Stomach (tissue), 8 donors: ENCODE measurements at regions not wholly inside any gene's neighbourhood (a gene's known extent, or its start where the extent isn't known, plus 50 kb on each side); places are given as distances from the start of the nearest gene placed in this dataset.

Experiments
- DNase-seq, 2 donors: peaks; one replicate each; pipeline versions ENCODE4 v3.0.0 to v3.0.0-alpha.2; 2013 to 2019
- H3K27ac ChIP-seq, 5 donors: fragments of 200-600 bp in 4 of 5; sonication (generic) in 4 of 5; one replicate each; pipeline ENCODE4 v1.5.1; 2013 to 2019; ENCODE audit warnings: mild to moderate bottlenecking in 1 of 5, moderate library complexity in 1 of 5
- H3K27me3 ChIP-seq, 3 donors: fragments of 200-600 bp; sonication (generic); one replicate each; pipeline ENCODE4 v1.5.1; 2017 to 2019; ENCODE audit warnings: mixed run types in 1 of 3
- H3K36me3 ChIP-seq, 4 donors: fragments of 200-600 bp; sonication (generic); 1 replicate in 3 of 4; 2 replicates in 1 of 4; pipeline ENCODE4 v1.5.1; 2016 to 2019
- H3K4me1 ChIP-seq, 4 donors: fragments of 200-600 bp; sonication (generic); one replicate each; pipeline ENCODE4 v1.5.1; 2016 to 2019
- H3K4me3 ChIP-seq, 4 donors: fragments of 200-600 bp; sonication (generic) in 3 of 4; one replicate each; pipeline ENCODE4 v1.5.1; 2016 to 2019; ENCODE audit warnings: mild to moderate bottlenecking in 1 of 4
- H3K9me3 ChIP-seq, 4 donors: fragments of 200-600 bp; sonication (generic); one replicate each; pipeline ENCODE4 v1.5.1; 2016 to 2019
- CTCF ChIP-seq, 7 experiments: fragments of 450-650 bp in 4 of 7; fragments of 200-600 bp in 3 of 7; sonication (generic) in 3 of 7; IDR thresholded peaks; one replicate each; pipeline ENCODE4 v1.5.1; 2016 to 2019; ENCODE audit warnings: antibody characterized with exemption in 7 of 7, control low read depth in 2 of 7, mild to moderate bottlenecking in 1 of 7
- EP300 ChIP-seq: sonication (generic); formaldehyde crosslinking; IDR thresholded peaks from one replicate; pipeline ENCODE4 v1.6.1; 2017; ENCODE audit warnings: antibody characterized with exemption
- POLR2A ChIP-seq, 4 donors: fragments of 450-650 bp; IDR thresholded peaks; one replicate each; pipeline ENCODE4 v1.6.1; 2016; ENCODE audit warnings: antibody characterized with exemption in 4 of 4, control low read depth in 2 of 4, mild to moderate bottlenecking in 1 of 4, moderate library complexity in 1 of 4
- POLR2AphosphoS5 ChIP-seq, 3 donors: sonication (generic); formaldehyde crosslinking; IDR thresholded peaks; one replicate each; pipeline ENCODE4 v1.6.1; 2016; ENCODE audit warnings: antibody characterized with exemption in 3 of 3
- WGBS, 5 donors: extraction: QIAGEN DNeasy Blood & Tissue Kit in 3 of 5; methylation state at CpG; one replicate each; pipeline versions ENCODE4 v1.1.5 to v1.1.7; 2013 to 2018; 5-methylcytosine and 5-hydroxymethylcytosine counted together
- intact Hi-C: fragments of 100-400 bp; cut with DNase I; formaldehyde crosslinking; loops from one replicate; pipeline ENCODE4 v1.15.1; 2023; ENCODE audit warnings: low total_unique reads
- donor health status: healthy with polysubstance abuse.
- donor health status: Bipolar disorder and iron deficiency.
- donor health status: healthy.

- Histone ChIP-seq H3K27ac (peak overlapping the region in 2 of 5 donors; percentile 16 to 46), H3K9me3 (no peaks in the 10 kb centered on the region), H3K27me3 (no peaks in the 10 kb centered on the region), H3K4me1 (no peaks in the 10 kb centered on the region), H3K4me3 (no peak overlapping the region), H3K36me3 (no peaks in the 10 kb centered on the region)
- intact Hi-C loops = no loop called here
- TF ChIP-seq EP300 (no peak), POLR2AphosphoS5 (IDR thresholded peaks at IDR 0.05) (no peak), POLR2A (IDR thresholded peaks at IDR 0.05) (no peak), CTCF (IDR thresholded peaks at IDR 0.05) (no peak)
- WGBS, 5 donors = 76 to 90% (median 84%) methylated on average over 1 of the region's 1 CpG
- no peak for DNase-seq
Measured at GRCh38 chr1:199858856-199859255, 168.7 kb upstream of the NR5A2 start.

DNA sequence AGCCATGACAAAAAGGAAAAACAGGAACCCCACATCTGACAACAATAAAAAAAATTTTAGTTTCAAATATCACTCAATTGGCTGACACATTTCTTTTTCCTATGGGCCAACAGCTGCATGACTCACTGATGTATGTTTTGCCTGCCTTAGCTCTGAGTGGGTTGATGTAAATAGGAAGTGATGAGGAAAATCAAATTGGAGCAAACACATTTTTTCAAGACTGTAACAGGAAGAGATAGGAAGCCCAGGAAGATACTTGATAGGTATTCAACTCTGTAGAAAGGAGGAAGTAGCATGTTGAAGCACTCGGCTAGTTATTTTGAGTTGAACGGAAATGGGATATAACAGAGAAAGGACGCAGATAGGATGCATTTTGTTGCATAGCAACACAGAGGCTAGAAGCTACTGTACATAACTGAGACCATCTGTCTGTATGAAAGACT is 168.0 kb upstream of the NR5A2 start:
- no peak overlapping the region for H3K4me3 ChIP-seq
- intact Hi-C loops = no loop called here
- peak overlapping the region in 1 of 5 donors; percentile 16 for H3K27ac ChIP-seq
- no peaks in the 10 kb centered on the region for H3K9me3 ChIP-seq
- H3K4me1 ChIP-seq = no peaks in the 10 kb centered on the region
- H3K27me3 ChIP-seq = no peaks in the 10 kb centered on the region
- peak in 1 of 2 donors; percentile 50 for DNase-seq
- no peaks in the 10 kb centered on the region for H3K36me3 ChIP-seq
- WGBS, 5 donors = 41 to 64% (median 56%) methylated on average over 3 of the region's 3 CpGs
- TF ChIP-seq EP300 = no peak
- no peak for TF ChIP-seq POLR2A (IDR thresholded peaks at IDR 0.05)
- TF ChIP-seq POLR2AphosphoS5 (IDR thresholded peaks at IDR 0.05) = no peak
- TF ChIP-seq CTCF (IDR thresholded peaks at IDR 0.05) = no peak

GRCh38 chr1:199861020-199861795 is 166.3 kb upstream of the NR5A2 start:
- Histone ChIP-seq H3K4me1 (no peaks in the 10 kb centered on the region), H3K9me3 (no peaks in the 10 kb centered on the region), H3K27me3 (no peaks in the 10 kb centered on the region), H3K4me3 (no peak overlapping the region), H3K27ac (no peak overlapping the region), H3K36me3 (no peaks in the 10 kb centered on the region)
- TF ChIP-seq POLR2A (IDR thresholded peaks at IDR 0.05) = no peak
- TF ChIP-seq POLR2AphosphoS5 (IDR thresholded peaks at IDR 0.05) = no peak
- no peak for TF ChIP-seq EP300
- no peak for TF ChIP-seq CTCF (IDR thresholded peaks at IDR 0.05)
- no peak for DNase-seq
- 77 to 89% (median 82%) methylated on average over 3 of the region's 3 CpGs for WGBS, 5 donors
- intact Hi-C loops = no loop called here

- no peaks in the 10 kb centered on the region for H3K36me3 ChIP-seq
- H3K4me1 ChIP-seq = no peaks in the 10 kb centered on the region
- no peak for DNase-seq
- intact Hi-C loops = no loop called here
- H3K27me3 ChIP-seq = no peaks in the 10 kb centered on the region
- no peaks in the 10 kb centered on the region for H3K9me3 ChIP-seq
- H3K4me3 ChIP-seq = no peak overlapping the region
- WGBS, 5 donors = 69 to 88% (median 74%) methylated on average over 2 of the region's 2 CpGs
- H3K27ac ChIP-seq = no peak overlapping the region
- TF ChIP-seq POLR2AphosphoS5 (IDR thresholded peaks at IDR 0.05) (no peak), CTCF (IDR thresholded peaks at IDR 0.05) (no peak), POLR2A (IDR thresholded peaks at IDR 0.05) (no peak), EP300 (no peak)
Measured at GRCh38 chr1:199862047-199862446, 165.5 kb upstream of the NR5A2 start.
